HG02759 (cell line): ENCODE measurements at regions not wholly inside any gene's neighbourhood (a gene's known extent, or its start where the extent isn't known, plus 50 kb on each side); places are given as distances from the start of the nearest gene placed in this dataset.

ENCODE experiments used
- ATAC-seq: cut with Tn5 transposase; IDR thresholded peaks from one replicate; pipeline ENCODE4 v1.9.1; 2021; ENCODE audit warnings: mild to moderate bottlenecking, moderate library complexity; ENCODE audit not compliant: unreplicated experiment

- no peak for ATAC-seq
Measured at GRCh38 chr1:4113897-4114296, 213.8 kb upstream of the C1orf174 start.

GRCh38 chr1:4115191-4115900 lies 215.3 kb upstream of the C1orf174 start:
- ATAC-seq = no peak

GRCh38 chr1:4117196-4117595 lies 217.1 kb upstream of the C1orf174 start:
- ATAC-seq = no peak

- no peak for ATAC-seq
Measured at GRCh38 chr1:4118746-4119515, 218.9 kb upstream of the C1orf174 start.

GRCh38 chr1:4119516-4120220 lies 219.6 kb upstream of the C1orf174 start:
- no peak for ATAC-seq

GRCh38 chr1:4120557-4121292 lies 220.7 kb upstream of the C1orf174 start:
- ATAC-seq = no peak

- no peak for ATAC-seq
Measured at GRCh38 chr1:4121293-4121684, 221.2 kb upstream of the C1orf174 start.

- no peak for ATAC-seq
Measured at GRCh38 chr1:4121834-4122512, 221.9 kb upstream of the C1orf174 start.

- ATAC-seq = no peak
Measured at GRCh38 chr1:4122513-4123160, 222.6 kb upstream of the C1orf174 start.

GRCh38 chr1:4124631-4125145 lies 224.6 kb upstream of the C1orf174 start:
- no peak for ATAC-seq

GRCh38 chr1:4126251-4126650 lies 226.2 kb upstream of the C1orf174 start:
- ATAC-seq = no peak

- no peak for ATAC-seq
Measured at GRCh38 chr1:4126731-4127591, 226.9 kb upstream of the C1orf174 start.

GRCh38 chr1:4127592-4128140 lies 227.6 kb upstream of the C1orf174 start:
- no peak for ATAC-seq

GRCh38 chr1:4128616-4129015 lies 228.5 kb upstream of the C1orf174 start:
- no peak for ATAC-seq

- no peak for ATAC-seq
Measured at GRCh38 chr1:4129693-4130092, 229.6 kb upstream of the C1orf174 start.

- no peak for ATAC-seq
Measured at GRCh38 chr1:4130096-4130495, 230.0 kb upstream of the C1orf174 start.

GRCh38 chr1:4131734-4132133 lies 231.7 kb upstream of the C1orf174 start:
- ATAC-seq = no peak
